Superior temporal gyrus (tissue), 1 donor: ENCODE measurements at regions not wholly inside any gene's neighbourhood (a gene's known extent, or its start where the extent isn't known, plus 50 kb on each side); places are given as distances from the start of the nearest gene placed in this dataset.

Experiments
- DNase-seq: peaks from one replicate; pipeline ENCODE4 v3.0.0-alpha.2; 2016; ENCODE audit errors: extremely low spot score

- DNase-seq: no peak
These were observed 349.1 kb upstream of the EEF2KMT start for GRCh38 chr16:5446623-5447240.

- DNase-seq: no peak
These were observed 346.6 kb upstream of the EEF2KMT start for GRCh38 chr16:5444189-5444588.

- DNase-seq: no peak
These were observed 345.4 kb upstream of the EEF2KMT start for GRCh38 chr16:5442986-5443385.

- no peak for DNase-seq
These were observed 344.5 kb upstream of the EEF2KMT start for GRCh38 chr16:5442054-5442453.

- DNase-seq: no peak
These were observed 341.0 kb upstream of the EEF2KMT start for GRCh38 chr16:5438591-5438990.

- no peak for DNase-seq
These were observed 336.0 kb upstream of the EEF2KMT start for GRCh38 chr16:5433587-5433986.

GRCh38 chr16:5432166-5432565 is 334.6 kb upstream of the EEF2KMT start:
- DNase-seq: no peak

- no peak for DNase-seq
These were observed 333.0 kb upstream of the EEF2KMT start for GRCh38 chr16:5430598-5430997.

GRCh38 chr16:5428932-5429331 is 331.3 kb upstream of the EEF2KMT start:
- no peak for DNase-seq

GRCh38 chr16:5427571-5427970 is 330.0 kb upstream of the EEF2KMT start:
- DNase-seq: no peak

- DNase-seq: no peak
These were observed 325.3 kb upstream of the EEF2KMT start for GRCh38 chr16:5422643-5423496.

GRCh38 chr16:5422047-5422446 is 324.5 kb upstream of the EEF2KMT start:
- no peak for DNase-seq

GRCh38 chr16:5416013-5416412 is 318.4 kb upstream of the EEF2KMT start:
- DNase-seq: no peak

GRCh38 chr16:5415123-5415522 is 317.5 kb upstream of the EEF2KMT start:
- DNase-seq: no peak

- DNase-seq: no peak
These were observed 315.1 kb upstream of the EEF2KMT start for GRCh38 chr16:5412731-5413130.

- no peak for DNase-seq
These were observed 300.6 kb upstream of the EEF2KMT start for GRCh38 chr16:5398203-5398602.

- no peak for DNase-seq
These were observed 299.3 kb upstream of the EEF2KMT start for GRCh38 chr16:5396880-5397279.

- no peak for DNase-seq
These were observed 295.5 kb upstream of the EEF2KMT start for GRCh38 chr16:5393070-5393469.

GRCh38 chr16:5386989-5387388 is 289.4 kb upstream of the EEF2KMT start:
- no peak for DNase-seq

GRCh38 chr16:5385811-5386210 is 288.2 kb upstream of the EEF2KMT start:
- no peak for DNase-seq

- DNase-seq: no peak
These were observed 287.5 kb upstream of the EEF2KMT start for GRCh38 chr16:5385115-5385514.

GRCh38 chr16:5383737-5384136 is 286.1 kb upstream of the EEF2KMT start:
- DNase-seq: no peak

GRCh38 chr16:5382484-5382883 is 284.9 kb upstream of the EEF2KMT start:
- no peak for DNase-seq
